ENCODE measurements at regions not wholly inside any gene's neighbourhood (a gene's known extent, or its start where the extent isn't known, plus 50 kb on each side); places are given as distances from the start of the nearest gene placed in this dataset.

DNA sequence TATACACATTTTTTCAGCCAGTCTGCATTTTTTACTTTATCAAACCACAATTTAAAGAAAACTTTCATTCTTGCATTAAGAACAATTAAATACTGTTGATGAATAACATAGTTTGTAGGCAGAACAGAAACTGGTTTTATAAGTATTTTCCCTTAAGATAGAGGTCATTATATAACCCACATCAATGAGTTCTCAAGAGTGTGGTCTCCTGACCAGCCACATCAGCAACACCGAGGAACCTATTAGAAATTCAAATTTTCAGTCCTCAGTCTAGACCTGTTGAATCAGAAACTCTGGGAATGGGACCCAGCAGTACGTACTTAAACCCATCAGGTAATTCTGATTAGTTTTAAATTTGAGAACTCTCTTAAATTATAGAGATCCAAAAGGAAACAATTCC lies 299.6 kb upstream of the ARSJ start:
- TF ChIP-seq, protein P1, sequence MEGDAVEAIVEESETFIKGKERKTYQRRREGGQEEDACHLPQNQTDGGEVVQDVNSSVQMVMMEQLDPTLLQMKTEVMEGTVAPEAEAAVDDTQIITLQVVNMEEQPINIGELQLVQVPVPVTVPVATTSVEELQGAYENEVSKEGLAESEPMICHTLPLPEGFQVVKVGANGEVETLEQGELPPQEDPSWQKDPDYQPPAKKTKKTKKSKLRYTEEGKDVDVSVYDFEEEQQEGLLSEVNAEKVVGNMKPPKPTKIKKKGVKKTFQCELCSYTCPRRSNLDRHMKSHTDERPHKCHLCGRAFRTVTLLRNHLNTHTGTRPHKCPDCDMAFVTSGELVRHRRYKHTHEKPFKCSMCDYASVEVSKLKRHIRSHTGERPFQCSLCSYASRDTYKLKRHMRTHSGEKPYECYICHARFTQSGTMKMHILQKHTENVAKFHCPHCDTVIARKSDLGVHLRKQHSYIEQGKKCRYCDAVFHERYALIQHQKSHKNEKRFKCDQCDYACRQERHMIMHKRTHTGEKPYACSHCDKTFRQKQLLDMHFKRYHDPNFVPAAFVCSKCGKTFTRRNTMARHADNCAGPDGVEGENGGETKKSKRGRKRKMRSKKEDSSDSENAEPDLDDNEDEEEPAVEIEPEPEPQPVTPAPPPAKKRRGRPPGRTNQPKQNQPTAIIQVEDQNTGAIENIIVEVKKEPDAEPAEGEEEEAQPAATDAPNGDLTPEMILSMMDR (IDR thresholded peaks at IDR 0.05), result no peak
- no peak for TF ChIP-seq POLR2A (IDR thresholded peaks at IDR 0.05)
- WGBS, 4 donors, result 47 to 81% (median 72%) methylated on average over 2 of the region's 2 CpGs

DNA sequence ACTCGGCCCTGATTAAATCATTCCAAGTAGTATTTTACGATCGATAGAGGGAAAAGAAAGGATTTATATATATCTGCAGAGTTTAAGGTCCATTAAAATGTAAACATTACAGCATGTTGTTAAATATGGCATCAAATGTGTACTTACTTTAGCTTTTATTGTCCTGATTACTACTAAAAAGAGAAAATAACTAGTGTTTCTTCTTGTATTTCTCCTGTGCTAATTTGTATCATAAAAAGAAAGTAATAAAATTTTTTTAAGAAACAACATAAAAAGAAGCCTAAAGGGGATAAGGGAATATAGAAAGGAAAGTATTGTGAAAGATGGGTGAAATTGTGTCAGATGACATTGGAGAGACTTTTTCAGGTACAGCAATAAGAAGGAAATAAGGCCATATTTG lies 300.3 kb upstream of the ARSJ start:
- Histone ChIP-seq H3K9me3 (replicated peaks in 1 of 3) (no peaks in the 10 kb centered on the region), H3K4me3 (no peak overlapping the region), H3K27me3 (no peaks in the 10 kb centered on the region), H3K36me3 (replicated peaks in 1 of 2) (no peaks in the 10 kb centered on the region), H3K27ac (no peak overlapping the region), H3K4me1 (replicated peaks in 1 of 2) (no peaks in the 10 kb centered on the region)
- TF ChIP-seq, protein P1 (IDR thresholded peaks at IDR 0.05), result no peak
- TF ChIP-seq POLR2A (IDR thresholded peaks at IDR 0.05), result no peak
- intact Hi-C loops (cut with DNase I), result no loop called here
- no peak for DNase-seq
- 69 to 83% (median 76%) methylated on average over 3 of the region's 3 CpGs for whole genome bisulfite sequencing, 4 donors

More for the DNA sequence above, 299.6 kb upstream of the ARSJ start:
- Histone ChIP-seq H3K36me3 (replicated peaks in 1 of 2) (no peaks in the 10 kb centered on the region), H3K4me1 (replicated peaks in 1 of 2) (no peaks in the 10 kb centered on the region), H3K27me3 (no peaks in the 10 kb centered on the region), H3K4me3 (no peak overlapping the region), H3K27ac (no peak overlapping the region), H3K9me3 (replicated peaks in 1 of 3) (no peaks in the 10 kb centered on the region)
- DNase-seq, result no peak
- intact Hi-C loops (cut with DNase I), result no loop called here

DNA sequence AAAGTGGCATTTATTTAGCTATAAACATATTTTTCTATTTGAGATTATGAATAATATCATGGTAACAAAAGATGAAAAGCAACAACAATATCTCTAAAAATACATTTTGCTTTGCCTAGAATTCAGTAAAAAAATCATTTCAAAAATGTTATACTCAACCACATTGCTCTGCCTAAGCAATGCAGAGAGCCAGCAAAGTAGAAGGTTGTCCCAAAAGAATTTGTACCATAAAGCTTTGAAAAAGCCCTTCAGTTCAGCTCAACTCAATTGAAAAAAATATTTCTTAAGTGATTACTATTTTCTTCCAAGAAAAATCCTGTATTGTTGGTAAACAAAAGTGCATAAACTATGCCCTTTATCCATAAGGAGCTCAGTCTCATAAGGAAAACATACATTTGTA lies 301.2 kb upstream of the ARSJ start:
- Histone ChIP-seq H3K27ac (no peak overlapping the region), H3K4me1 (replicated peaks in 1 of 2) (no peaks in the 10 kb centered on the region), H3K27me3 (no peaks in the 10 kb centered on the region), H3K9me3 (replicated peaks in 1 of 3) (no peaks in the 10 kb centered on the region), H3K36me3 (replicated peaks in 1 of 2) (no peaks in the 10 kb centered on the region), H3K4me3 (no peak overlapping the region)
- no peak for DNase-seq
- TF ChIP-seq POLR2A (IDR thresholded peaks at IDR 0.05), result no peak
- TF ChIP-seq, protein P1 (IDR thresholded peaks at IDR 0.05), result no peak
- intact Hi-C loops (cut with DNase I), result no loop called here

DNA sequence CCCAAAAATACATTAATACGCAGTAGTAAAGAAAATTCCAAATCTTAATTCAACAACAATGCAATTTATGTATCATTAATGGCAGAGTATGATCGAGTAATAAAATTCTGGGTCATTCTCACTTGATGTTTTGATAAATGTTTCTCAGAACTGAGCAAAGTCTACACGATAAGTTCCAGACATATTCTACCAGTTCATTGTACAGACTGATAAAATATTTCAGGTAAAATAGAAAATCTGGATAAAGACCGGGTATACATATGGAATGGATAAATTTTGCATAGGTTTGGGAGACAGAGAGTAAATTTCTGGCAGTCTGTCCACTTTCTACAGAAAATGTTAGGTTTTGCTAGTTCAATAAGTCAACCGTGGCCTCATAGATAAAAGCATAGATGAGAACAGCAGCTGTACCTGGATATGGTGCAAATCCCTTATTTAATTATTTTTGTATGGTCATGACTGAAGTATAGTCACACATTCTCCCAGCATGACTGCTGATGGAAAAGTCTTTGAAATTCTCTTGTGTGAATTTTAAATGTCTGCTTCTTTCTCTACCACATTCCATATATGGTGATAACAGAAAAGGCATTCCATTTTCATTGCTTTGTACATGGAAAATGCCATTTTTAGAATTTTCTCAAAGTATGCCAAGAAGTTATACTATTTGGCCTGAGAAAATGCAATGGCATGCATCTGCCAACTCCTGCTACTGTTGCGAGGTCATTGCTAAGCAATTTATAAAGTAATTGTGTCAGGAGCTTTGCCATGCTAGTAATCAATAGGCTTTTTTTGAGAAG lies 301.9 kb upstream of the ARSJ start:
- H3K27me3 ChIP-seq, result no peaks in the 10 kb centered on the region
- intact Hi-C loops (cut with DNase I), result no loop called here
- H3K4me3 ChIP-seq, result no peak overlapping the region
- DNase-seq, result no peak
- no peak overlapping the region for H3K27ac ChIP-seq
- WGBS, 4 donors, result 73 to 78% (median 74%) methylated on average over 6 of the region's 6 CpGs
- TF ChIP-seq, protein P1 (IDR thresholded peaks at IDR 0.05), result no peak
- no peak for TF ChIP-seq POLR2A (IDR thresholded peaks at IDR 0.05)
- H3K36me3 ChIP-seq (replicated peaks in 1 of 2), result no peaks in the 10 kb centered on the region
- no peaks in the 10 kb centered on the region for H3K4me1 ChIP-seq (replicated peaks in 1 of 2)
- H3K9me3 ChIP-seq (replicated peaks in 1 of 3), result no peaks in the 10 kb centered on the region

Measured in adrenal gland (tissue), 9 donors.